Chondrocyte (in vitro differentiated cells): ENCODE measurements at regions not wholly inside any gene's neighbourhood (a gene's known extent, or its start where the extent isn't known, plus 50 kb on each side); places are given as distances from the start of the nearest gene placed in this dataset.
"Not testable (repeated sequence)": the region's sequence is repeated elsewhere in the genome, so short reads cannot be mapped to it uniquely, and the experiment has no call there.

ENCODE experiments used
- DNase-seq: peaks from one replicate; pipeline ENCODE4 v3.0.0; 2021; ENCODE audit warnings: mixed read lengths, low spot score
- H3K27ac Mint-ChIP-seq: one replicate; pipeline ENCODE4 v1.8.0; 2021; ENCODE audit warnings: mild to moderate bottlenecking, moderate library complexity, mixed read lengths; ENCODE audit not compliant: unreplicated experiment
- H3K27me3 Mint-ChIP-seq: 2 replicates; pipeline ENCODE4 v1.8.0; 2021; ENCODE audit warnings: low read depth, mixed read lengths
- H3K36me3 Mint-ChIP-seq: 2 replicates; pipeline ENCODE4 v1.8.0; 2021; ENCODE audit warnings: low read depth, mixed read lengths
- H3K4me1 Mint-ChIP-seq: 2 replicates; pipeline ENCODE4 v1.8.0; 2021; ENCODE audit warnings: low read depth, mild to moderate bottlenecking, mixed read lengths
- H3K4me3 Mint-ChIP-seq: one replicate; pipeline ENCODE4 v1.8.0; 2021; ENCODE audit warnings: mild to moderate bottlenecking, moderate library complexity, mixed read lengths; ENCODE audit not compliant: unreplicated experiment
- H3K9me3 Mint-ChIP-seq: 2 replicates; pipeline ENCODE4 v1.8.0; 2021; ENCODE audit warnings: low read depth, mixed read lengths
- CTCF ChIP-seq: fragments of 200-600 bp; sonication (generic); IDR thresholded peaks from 2 replicates; pipeline ENCODE4 v1.5.0; 2021; ENCODE audit warnings: antibody characterized with exemption, mild to moderate bottlenecking, moderate library complexity

- TF ChIP-seq CTCF = no peak
- Mint-ChIP-seq H3K36me3 (no peaks in the 10 kb centered on the region), H3K9me3 (no peaks in the 10 kb centered on the region), H3K4me1 (peaks cover 12% of the 10 kb centered on the region), H3K4me3 (no peak overlapping the region), H3K27ac (no peak overlapping the region), H3K27me3 (peaks cover 9% of the 10 kb centered on the region)
- DNase-seq = no peak
These were observed 181.7 kb downstream of the ERCC6L2 start for GRCh38 chr9:96057155-96057554.

- no peak for DNase-seq
- no peak overlapping the region for H3K27ac Mint-ChIP-seq
- peaks cover 12% of the 10 kb centered on the region for H3K27me3 Mint-ChIP-seq
- peaks cover 4% of the 10 kb centered on the region for H3K4me1 Mint-ChIP-seq
- TF ChIP-seq CTCF = no peak
- peaks cover 1% of the 10 kb centered on the region for H3K36me3 Mint-ChIP-seq
- no peak overlapping the region for H3K4me3 Mint-ChIP-seq
- peaks cover 2% of the 10 kb centered on the region for H3K9me3 Mint-ChIP-seq
These were observed 180.7 kb downstream of the ERCC6L2 start for GRCh38 chr9:96056226-96056625.

GRCh38 chr9:96054248-96054647 is 178.8 kb downstream of the ERCC6L2 start:
- not testable (repeated sequence) for H3K36me3 Mint-ChIP-seq, H3K4me3 Mint-ChIP-seq, H3K4me1 Mint-ChIP-seq, DNase-seq, H3K9me3 Mint-ChIP-seq, H3K27ac Mint-ChIP-seq
- peaks cover 12% of the 10 kb centered on the region for H3K27me3 Mint-ChIP-seq

GRCh38 chr9:96052686-96053085 is 177.2 kb downstream of the ERCC6L2 start:
- TF ChIP-seq CTCF = no peak
- DNase-seq = no peak
- H3K4me3 Mint-ChIP-seq = no peak overlapping the region

DNA sequence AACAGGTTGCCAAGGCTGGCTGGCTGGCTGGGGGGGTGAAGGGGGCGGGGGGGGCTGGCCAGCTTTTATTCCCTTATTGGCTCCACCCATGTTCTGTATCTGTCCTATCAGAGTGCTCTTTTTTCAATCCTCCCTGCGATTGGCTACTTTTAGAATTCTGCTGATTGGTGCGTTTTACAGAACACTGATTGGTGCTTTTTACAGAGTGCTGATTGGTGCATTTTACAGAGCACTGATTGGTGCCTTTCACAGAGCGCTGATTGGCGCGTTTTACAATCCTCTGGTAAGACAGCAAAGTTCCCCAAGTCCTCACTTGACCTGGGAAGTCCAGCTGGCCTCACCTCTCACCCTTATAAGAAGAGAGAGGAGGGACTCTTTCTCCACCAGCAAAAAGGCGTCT is 175.9 kb downstream of the ERCC6L2 start:
- peaks cover 11% of the 10 kb centered on the region for H3K4me1 Mint-ChIP-seq
- peaks cover 16% of the 10 kb centered on the region for H3K27me3 Mint-ChIP-seq
- DNase-seq = no peak
- peaks cover 1% of the 10 kb centered on the region for H3K36me3 Mint-ChIP-seq
- H3K4me3 Mint-ChIP-seq = no peak overlapping the region
- TF ChIP-seq CTCF = no peak
- H3K27ac Mint-ChIP-seq = no peak overlapping the region
- H3K9me3 Mint-ChIP-seq = peaks cover 2% of the 10 kb centered on the region

More at GRCh38 chr9:96052686-96053085, 177.2 kb downstream of the ERCC6L2 start:
- Mint-ChIP-seq H3K36me3 (peaks cover 1% of the 10 kb centered on the region), H3K9me3 (peaks cover 2% of the 10 kb centered on the region), H3K4me1 (peaks cover 11% of the 10 kb centered on the region), H3K27ac (no peak overlapping the region), H3K27me3 (peaks cover 12% of the 10 kb centered on the region)

GRCh38 chr9:96050861-96051155 is 175.3 kb downstream of the ERCC6L2 start:
- H3K36me3 Mint-ChIP-seq = peaks cover 1% of the 10 kb centered on the region
- no peak for DNase-seq
- peaks cover 20% of the 10 kb centered on the region for H3K27me3 Mint-ChIP-seq
- no peak overlapping the region for H3K27ac Mint-ChIP-seq
- no peak for TF ChIP-seq CTCF
- peaks cover 11% of the 10 kb centered on the region for H3K4me1 Mint-ChIP-seq
- H3K4me3 Mint-ChIP-seq = no peak overlapping the region
- H3K9me3 Mint-ChIP-seq = peaks cover 2% of the 10 kb centered on the region
